Stimulated activated effector memory CD8-positive, alpha-beta T cell treated with anti-CD3 and anti-CD28 coated beads, Interleukin-12 subunit alpha, Interleukin-12 subunit beta, amount 100 ng/mL, for 72 hours (primary cell): ENCODE measurements at regions not wholly inside any gene's neighbourhood (a gene's known extent, or its start where the extent isn't known, plus 50 kb on each side); places are given as distances from the start of the nearest gene placed in this dataset.

Experiments used
- ATAC-seq: fragments of 150-1000 bp; cut with Tn5 transposase; 2 replicates; pipeline ENCODE4 v1.10.0; 2021
- DNase-seq, 2 donors: peaks; one replicate each; pipeline ENCODE4 v3.0.0; 2021 to 2022; ENCODE audit warnings: low spot score in 2 of 2
- H3K27ac Mint-ChIP-seq: one replicate; pipeline ENCODE4 v1.8.0; 2022; ENCODE audit warnings: mild to moderate bottlenecking, mixed read lengths
- H3K36me3 Mint-ChIP-seq: one replicate; pipeline ENCODE4 v1.8.0; 2022; ENCODE audit warnings: mild to moderate bottlenecking, mixed read lengths
- H3K4me1 Mint-ChIP-seq: one replicate; pipeline ENCODE4 v1.8.0; 2022; ENCODE audit warnings: mixed read lengths
- H3K4me3 Mint-ChIP-seq: one replicate; pipeline ENCODE4 v1.8.0; 2022; ENCODE audit warnings: mild to moderate bottlenecking, mixed read lengths
- H3K9me3 Mint-ChIP-seq: one replicate; pipeline ENCODE4 v1.8.0; 2022; ENCODE audit warnings: mixed read lengths

- Mint-ChIP-seq H3K4me3 (no peak overlapping the region), H3K36me3 (no peaks in the 10 kb centered on the region), H3K9me3 (no peaks in the 10 kb centered on the region), H3K27ac (no peak overlapping the region), H3K4me1 (no peaks in the 10 kb centered on the region)
- ATAC-seq (no peak), DNase-seq (no peak)
Observed at GRCh38 chr4:10212901-10213300, 96.3 kb upstream of the WDR1 start.

- no peaks in the 10 kb centered on the region for H3K36me3 Mint-ChIP-seq
- no peak for DNase-seq
- no peak for ATAC-seq
- H3K4me3 Mint-ChIP-seq, result no peak overlapping the region
- H3K27ac Mint-ChIP-seq, result no peak overlapping the region
- no peaks in the 10 kb centered on the region for H3K9me3 Mint-ChIP-seq
- no peaks in the 10 kb centered on the region for H3K4me1 Mint-ChIP-seq
Observed at GRCh38 chr4:10212400-10212799, 95.8 kb upstream of the WDR1 start.

- no peaks in the 10 kb centered on the region for H3K4me1 Mint-ChIP-seq
- DNase-seq (no peak), ATAC-seq (no peak)
- H3K36me3 Mint-ChIP-seq, result no peaks in the 10 kb centered on the region
- no peak overlapping the region for H3K4me3 Mint-ChIP-seq
- no peaks in the 10 kb centered on the region for H3K9me3 Mint-ChIP-seq
- no peak overlapping the region for H3K27ac Mint-ChIP-seq
Observed at GRCh38 chr4:10207116-10207515, 90.5 kb upstream of the WDR1 start.

- Mint-ChIP-seq H3K27ac (no peak overlapping the region), H3K4me3 (no peak overlapping the region), H3K9me3 (no peaks in the 10 kb centered on the region), H3K36me3 (no peaks in the 10 kb centered on the region), H3K4me1 (no peaks in the 10 kb centered on the region)
- ATAC-seq (no peak), DNase-seq (no peak)
Observed at GRCh38 chr4:10205223-10205622, 88.6 kb upstream of the WDR1 start.

- DNase-seq, result no peak
- no peak overlapping the region for H3K4me3 Mint-ChIP-seq
- H3K27ac Mint-ChIP-seq, result no peak overlapping the region
Observed at GRCh38 chr4:10204401-10205058, 87.9 kb upstream of the WDR1 start.

GRCh38 chr4:10203851-10204250 lies 87.3 kb upstream of the WDR1 start:
- no peak overlapping the region for H3K4me3 Mint-ChIP-seq
- no peak for ATAC-seq
- H3K27ac Mint-ChIP-seq, result no peak overlapping the region
- DNase-seq, result no peak
- no peaks in the 10 kb centered on the region for H3K4me1 Mint-ChIP-seq
- H3K36me3 Mint-ChIP-seq, result no peaks in the 10 kb centered on the region
- H3K9me3 Mint-ChIP-seq, result no peaks in the 10 kb centered on the region

More at GRCh38 chr4:10204401-10205058, 87.9 kb upstream of the WDR1 start:
- no peak for ATAC-seq
- Mint-ChIP-seq H3K4me1 (no peaks in the 10 kb centered on the region), H3K9me3 (no peaks in the 10 kb centered on the region), H3K36me3 (no peaks in the 10 kb centered on the region)

- Mint-ChIP-seq H3K36me3 (no peaks in the 10 kb centered on the region), H3K9me3 (no peaks in the 10 kb centered on the region)
- ATAC-seq, result peak; percentile 29
Observed at GRCh38 chr4:10201381-10202223, 85.0 kb upstream of the WDR1 start.

GRCh38 chr4:10200869-10201268 lies 84.3 kb upstream of the WDR1 start:
- Mint-ChIP-seq H3K27ac (no peak overlapping the region), H3K36me3 (no peaks in the 10 kb centered on the region), H3K4me3 (no peak overlapping the region), H3K4me1 (no peaks in the 10 kb centered on the region), H3K9me3 (no peaks in the 10 kb centered on the region)
- no peak for DNase-seq
- ATAC-seq, result no peak

More at GRCh38 chr4:10201381-10202223, 85.0 kb upstream of the WDR1 start:
- Mint-ChIP-seq H3K4me3 (no peak overlapping the region), H3K4me1 (no peaks in the 10 kb centered on the region), H3K27ac (no peak overlapping the region)
- DNase-seq, result no peak

- ATAC-seq (no peak), DNase-seq (no peak)
- Mint-ChIP-seq H3K27ac (no peak overlapping the region), H3K36me3 (no peaks in the 10 kb centered on the region), H3K4me3 (no peak overlapping the region), H3K9me3 (no peaks in the 10 kb centered on the region), H3K4me1 (no peaks in the 10 kb centered on the region)
Observed at GRCh38 chr4:10198365-10198764, 81.8 kb upstream of the WDR1 start.

GRCh38 chr4:10197952-10198351 lies 81.4 kb upstream of the WDR1 start:
- Mint-ChIP-seq H3K9me3 (no peaks in the 10 kb centered on the region), H3K4me3 (no peak overlapping the region), H3K4me1 (no peaks in the 10 kb centered on the region), H3K27ac (no peak overlapping the region), H3K36me3 (no peaks in the 10 kb centered on the region)
- DNase-seq (no peak), ATAC-seq (no peak)

GRCh38 chr4:10196191-10196590 lies 79.6 kb upstream of the WDR1 start:
- no peaks in the 10 kb centered on the region for H3K36me3 Mint-ChIP-seq
- no peaks in the 10 kb centered on the region for H3K9me3 Mint-ChIP-seq

GRCh38 chr4:10192331-10192730 lies 75.7 kb upstream of the WDR1 start:
- H3K4me1 Mint-ChIP-seq, result no peaks in the 10 kb centered on the region
- no peaks in the 10 kb centered on the region for H3K9me3 Mint-ChIP-seq
- no peaks in the 10 kb centered on the region for H3K36me3 Mint-ChIP-seq
- ATAC-seq, result no peak
- no peak overlapping the region for H3K27ac Mint-ChIP-seq
- no peak overlapping the region for H3K4me3 Mint-ChIP-seq
- DNase-seq, result no peak

More at GRCh38 chr4:10196191-10196590, 79.6 kb upstream of the WDR1 start:
- DNase-seq, result no peak
- Mint-ChIP-seq H3K27ac (no peak overlapping the region), H3K4me1 (no peaks in the 10 kb centered on the region), H3K4me3 (no peak overlapping the region)
- ATAC-seq, result no peak

- H3K4me3 Mint-ChIP-seq, result no peak overlapping the region
- peaks cover 6% of the 10 kb centered on the region for H3K4me1 Mint-ChIP-seq
- no peaks in the 10 kb centered on the region for H3K9me3 Mint-ChIP-seq
- no peak overlapping the region for H3K27ac Mint-ChIP-seq
- no peak for ATAC-seq
- no peaks in the 10 kb centered on the region for H3K36me3 Mint-ChIP-seq
- DNase-seq, result no peak
Observed at GRCh38 chr4:10188400-10189004, 71.9 kb upstream of the WDR1 start.

- ATAC-seq, result peak; percentile 44
- Mint-ChIP-seq H3K9me3 (no peaks in the 10 kb centered on the region), H3K4me3 (no peak overlapping the region), H3K27ac (no peak overlapping the region), H3K36me3 (no peaks in the 10 kb centered on the region), H3K4me1 (peaks cover 24% of the 10 kb centered on the region)
- no peak for DNase-seq
Observed at GRCh38 chr4:10186228-10187214, 69.9 kb upstream of the WDR1 start.
